Activated CD8-positive, alpha-beta memory T cell treated with anti-CD3 and anti-CD28 coated beads for 36 hours (primary cell): ENCODE measurements at regions not wholly inside any gene's neighbourhood (a gene's known extent, or its start where the extent isn't known, plus 50 kb on each side); places are given as distances from the start of the nearest gene placed in this dataset.
"Not testable (repeated sequence)": the region's sequence is repeated elsewhere in the genome, so short reads cannot be mapped to it uniquely, and the experiment has no call there.

Source experiments
- CTCF ChIA-PET: fragments of 350-600 bp; sonication (Branson Sonifier 250); formaldehyde crosslinking; loops from one replicate; lab custom pipeline; 2021; ENCODE audit warnings: antibody characterized with exemption; lab: Charles Lee
- POLR2A ChIA-PET: fragments of 350-600 bp; sonication (Branson Sonifier 250); formaldehyde crosslinking; loops from one replicate; lab custom pipeline; 2021; ENCODE audit warnings: antibody characterized with exemption; lab: Charles Lee

GRCh38 chr1:200496937-200497336 is 87.1 kb upstream of the ZNF281 start:
- ChIA-PET CTCF (no interaction called here), POLR2A (no interaction called here)

DNA sequence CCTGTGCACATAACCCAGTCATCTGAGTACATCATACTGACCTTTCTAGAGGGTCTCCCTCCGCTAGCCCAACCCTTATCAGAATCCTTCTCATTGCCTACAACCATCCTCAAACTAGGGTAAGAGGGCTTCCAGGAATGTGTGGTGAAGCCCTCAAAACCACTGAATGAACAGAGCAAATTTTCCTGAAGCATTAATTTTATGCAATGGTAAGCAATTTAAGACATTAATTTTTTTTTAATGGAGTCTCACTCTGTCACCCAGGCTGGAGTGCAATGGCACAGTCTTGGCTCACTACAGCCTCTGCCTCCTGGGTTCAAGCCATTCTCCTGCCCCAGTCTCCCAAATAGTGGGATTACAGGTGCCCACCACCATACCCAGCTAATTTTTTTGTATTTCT is 86.1 kb upstream of the ZNF281 start:
- ChIA-PET POLR2A (no interaction called here), CTCF (no interaction called here)

DNA sequence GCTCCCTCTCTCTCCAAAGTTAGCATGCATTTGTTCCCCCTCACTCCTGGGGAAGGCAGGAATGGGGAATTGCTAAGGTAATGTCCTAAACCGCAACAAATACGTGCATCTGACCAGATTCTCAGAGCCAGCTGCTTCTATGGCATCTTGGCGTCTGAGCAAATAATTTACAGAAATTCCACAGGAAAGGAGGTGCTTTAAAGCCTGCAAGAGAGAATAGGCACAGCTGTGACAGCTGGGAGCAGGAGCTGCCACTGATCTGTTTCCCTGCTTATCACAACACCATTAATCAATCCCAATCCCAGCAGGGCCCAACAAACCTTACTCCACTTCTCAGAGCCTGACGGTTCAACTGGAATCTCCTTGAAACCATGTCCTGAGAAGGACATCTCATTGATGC is 83.5 kb upstream of the ZNF281 start:
- POLR2A ChIA-PET, result no interaction called here
- CTCF ChIA-PET, result no interaction called here

GRCh38 chr1:200491103-200491502 is 81.3 kb upstream of the ZNF281 start:
- ChIA-PET POLR2A (no interaction called here), CTCF (no interaction called here)

- ChIA-PET CTCF (interaction anchor here (2.4 kb wide), 1 partner anchor 210 kb away, joined by 8 read pairs; no protein-coding TSS in a partner anchor), POLR2A (no interaction called here)
Measured at GRCh38 chr1:200490183-200490582, 80.3 kb upstream of the ZNF281 start.

DNA sequence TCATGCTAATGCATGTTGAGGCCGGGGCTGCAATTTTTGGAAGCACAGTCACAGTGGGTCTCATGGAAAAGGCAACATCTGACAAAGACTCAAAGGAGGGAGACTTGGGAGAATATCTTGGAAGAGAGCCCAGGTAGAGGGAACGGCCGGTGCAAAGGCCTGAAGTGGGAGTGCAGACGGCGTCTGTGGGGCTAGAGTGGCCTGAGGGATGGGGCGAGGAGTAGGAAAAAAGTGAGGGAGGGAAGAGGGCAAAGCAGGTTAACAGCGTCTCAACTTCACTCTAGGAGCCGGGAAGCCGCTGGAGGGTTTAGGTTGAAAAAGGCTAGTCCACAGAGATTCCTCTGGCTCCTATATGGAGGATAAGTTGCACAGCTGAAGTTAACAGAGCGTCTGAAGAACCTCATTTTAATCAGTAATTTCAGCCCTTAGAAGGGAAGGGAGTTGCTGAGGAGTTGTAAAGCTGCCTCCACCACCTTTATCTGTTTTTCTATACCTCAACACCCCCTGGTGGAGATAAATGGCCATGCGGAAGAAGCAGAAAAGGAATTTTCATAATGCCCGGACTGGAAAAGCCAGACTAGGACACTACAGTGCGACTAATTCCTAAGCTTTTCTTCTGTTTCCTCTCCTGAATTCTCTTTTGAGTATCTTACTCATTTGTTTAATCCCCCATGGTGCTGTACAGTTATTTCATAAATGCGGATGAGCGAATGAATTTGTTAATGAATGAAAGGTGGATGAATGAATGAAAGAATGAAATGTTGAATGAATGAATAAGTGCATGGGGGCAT is 78.7 kb upstream of the ZNF281 start:
- CTCF ChIA-PET, result interaction anchor here (0.9 to 2.4 kb wide), 5 partner anchors 21 to 279 kb away, joined by 3 to 8 read pairs (median 3); no protein-coding TSS in a partner anchor
- POLR2A ChIA-PET, result no interaction called here

- ChIA-PET CTCF (no interaction called here), POLR2A (interaction anchor here (0.5 kb wide), 1 partner anchor 397 kb away, joined by 4 read pairs; no protein-coding TSS in a partner anchor)
Measured at GRCh38 chr1:200487650-200488049, 77.8 kb upstream of the ZNF281 start.

DNA sequence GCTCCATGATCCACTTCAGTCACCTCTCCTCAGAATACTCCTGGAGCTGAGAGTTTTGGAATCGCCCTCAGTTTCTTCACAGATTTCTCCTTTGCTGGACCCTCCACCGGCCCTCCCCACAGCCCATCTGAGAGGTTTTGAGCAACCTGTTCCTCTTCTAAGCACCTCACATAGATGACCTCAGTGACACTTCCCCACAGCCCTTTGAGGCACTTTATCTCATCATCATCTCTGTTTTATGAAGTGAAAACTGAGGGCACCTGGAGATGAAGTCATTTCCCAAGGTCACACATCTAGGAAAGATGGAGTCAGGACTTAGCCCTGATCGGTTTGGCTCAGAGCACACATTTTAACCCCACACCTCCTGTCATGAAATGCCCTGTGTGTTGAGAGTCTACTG is 76.8 kb upstream of the ZNF281 start:
- POLR2A ChIA-PET, result no interaction called here

GRCh38 chr1:200484438-200484946 is 74.7 kb upstream of the ZNF281 start:
- POLR2A ChIA-PET, result not testable (repeated sequence)
- CTCF ChIA-PET, result interaction anchor here (0.6 kb wide), 1 partner anchor 178 kb away, joined by 4 read pairs; no protein-coding TSS in a partner anchor

More for the DNA sequence above, 76.8 kb upstream of the ZNF281 start:
- CTCF ChIA-PET, result no interaction called here

- POLR2A ChIA-PET, result interaction anchor here (0.5 to 2.0 kb wide), 5 partner anchors 9 to 539 kb away, joined by 3 to 6 read pairs (median 3); no protein-coding TSS in a partner anchor
- CTCF ChIA-PET, result interaction anchor here (1.0 to 1.6 kb wide), 2 partner anchors 12 to 204 kb away, joined by 4 to 5 read pairs; no protein-coding TSS in a partner anchor
Measured at GRCh38 chr1:200483491-200484143, 73.8 kb upstream of the ZNF281 start.

GRCh38 chr1:200480964-200481363 is 71.1 kb upstream of the ZNF281 start:
- ChIA-PET CTCF (no interaction called here), POLR2A (interaction anchor here (0.6 kb wide), 1 partner anchor 58 kb away, joined by 4 read pairs; no protein-coding TSS in a partner anchor)

- CTCF ChIA-PET, result no interaction called here
- POLR2A ChIA-PET, result no interaction called here
Measured at GRCh38 chr1:200479816-200480215, 70.0 kb upstream of the ZNF281 start.

GRCh38 chr1:200478945-200479558 is 69.2 kb upstream of the ZNF281 start:
- ChIA-PET POLR2A (no interaction called here), CTCF (no interaction called here)

DNA sequence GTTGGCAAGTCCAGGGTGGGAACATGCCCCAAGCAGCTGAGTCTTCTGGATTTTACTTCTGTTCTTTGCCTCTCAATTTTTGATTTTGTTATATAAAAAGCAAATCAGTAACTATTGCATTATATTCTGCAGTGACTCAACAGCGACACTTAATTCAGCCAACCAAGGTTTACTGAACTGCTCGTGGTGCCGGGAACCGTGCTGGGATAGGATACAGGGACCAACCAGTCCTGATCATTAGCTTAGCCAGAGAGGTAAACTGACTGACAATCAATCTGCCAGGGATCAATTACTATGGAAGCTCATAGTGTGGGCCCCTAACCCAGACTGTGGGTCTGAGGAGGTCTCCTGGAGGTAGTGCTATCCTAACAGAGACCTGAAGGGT is 68.4 kb upstream of the ZNF281 start:
- ChIA-PET POLR2A (no interaction called here), CTCF (no interaction called here)

GRCh38 chr1:200474633-200475032 is 64.8 kb upstream of the ZNF281 start:
- ChIA-PET CTCF (no interaction called here), POLR2A (interaction anchor here (0.6 to 1.6 kb wide), 2 partner anchors 8 to 61 kb away, joined by 3 to 6 read pairs; no protein-coding TSS in a partner anchor)

GRCh38 chr1:200473698-200474371 is 64.0 kb upstream of the ZNF281 start:
- POLR2A ChIA-PET, result interaction anchor here (0.6 to 1.6 kb wide), 2 partner anchors 9 to 62 kb away, joined by 3 to 6 read pairs; no protein-coding TSS in a partner anchor
- CTCF ChIA-PET, result no interaction called here

DNA sequence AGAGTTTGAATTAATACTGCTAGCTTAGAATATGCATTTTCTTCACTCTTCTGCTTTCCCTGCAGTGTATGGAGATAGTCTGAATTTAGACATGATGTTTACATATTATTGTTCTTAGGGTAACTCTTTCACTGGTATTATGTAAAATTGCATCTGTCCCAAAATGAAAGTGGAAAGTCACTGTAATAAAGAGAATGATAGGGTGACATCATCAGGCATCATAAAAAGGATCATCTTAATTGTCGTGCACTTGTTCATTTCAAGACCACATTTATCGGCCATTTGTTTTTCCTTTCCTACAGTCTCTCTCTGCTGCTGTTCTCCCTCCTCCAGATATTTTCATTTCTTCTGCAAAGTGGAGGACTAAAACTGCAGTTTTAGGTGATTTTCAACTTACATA is 61.9 kb upstream of the ZNF281 start:
- ChIA-PET CTCF (interaction anchor here (1.1 kb wide), 1 partner anchor 12 kb away, joined by 5 read pairs; no protein-coding TSS in a partner anchor), POLR2A (no interaction called here)

DNA sequence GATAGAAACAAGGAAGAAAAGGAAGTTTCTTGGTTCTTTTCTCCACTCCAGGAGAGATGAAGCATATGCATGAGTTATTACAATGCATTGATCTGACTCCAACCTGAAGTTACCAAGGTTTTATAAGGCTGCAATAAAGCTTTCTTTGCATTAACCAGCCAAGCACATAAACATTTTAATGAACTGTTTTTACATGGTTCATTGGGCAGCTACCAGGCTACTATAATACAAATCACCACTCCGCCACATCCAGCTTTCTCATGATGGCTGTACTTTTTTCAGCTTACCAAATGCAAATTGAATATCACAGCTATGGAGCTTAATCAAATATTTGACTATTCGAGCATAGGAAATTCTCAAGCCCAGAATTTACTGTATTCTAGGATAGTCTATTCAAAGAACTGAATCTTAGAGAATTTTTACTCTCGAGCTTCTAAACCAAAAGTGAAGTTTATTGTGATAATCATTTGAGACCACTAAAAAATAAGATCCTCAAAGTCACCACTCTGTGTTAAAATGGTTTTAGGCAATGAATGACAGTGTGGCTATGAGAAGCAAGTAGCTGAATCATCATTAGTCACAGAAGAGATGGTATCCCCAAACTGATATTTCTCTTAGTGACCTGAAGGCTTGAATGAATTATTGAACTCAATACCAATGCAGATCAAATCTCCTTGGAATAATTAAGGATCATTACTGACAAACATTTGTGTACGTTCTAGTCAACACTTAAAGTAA is 58.6 kb upstream of the ZNF281 start:
- ChIA-PET CTCF (interaction anchor here (0.5 kb wide), 1 partner anchor 64 kb away, joined by 3 read pairs; no protein-coding TSS in a partner anchor), POLR2A (no interaction called here)
